ENCODE measurements at regions not wholly inside any gene's neighbourhood (a gene's known extent, or its start where the extent isn't known, plus 50 kb on each side); places are given as distances from the start of the nearest gene placed in this dataset.

DNA sequence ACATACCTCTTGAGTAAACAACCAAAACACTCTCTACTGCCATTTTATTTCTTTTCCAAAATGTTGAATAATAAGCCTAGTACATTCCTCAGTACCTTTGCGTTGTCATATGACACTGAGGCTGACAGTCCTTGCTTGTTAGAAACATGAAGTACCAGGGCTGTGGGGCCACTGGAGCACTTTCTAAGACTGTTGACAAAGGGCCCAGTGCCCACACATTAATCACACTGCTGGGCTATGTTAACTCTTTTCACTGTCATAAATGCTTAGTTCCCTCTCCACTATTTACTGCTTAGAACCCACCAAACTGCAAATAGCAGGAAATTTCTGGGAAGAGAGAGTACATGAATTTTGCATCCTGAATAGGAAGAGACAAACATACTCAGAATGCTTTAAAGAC lies 57.1 kb downstream of the FAM47B start:
- no peak for DNase-seq

DNA sequence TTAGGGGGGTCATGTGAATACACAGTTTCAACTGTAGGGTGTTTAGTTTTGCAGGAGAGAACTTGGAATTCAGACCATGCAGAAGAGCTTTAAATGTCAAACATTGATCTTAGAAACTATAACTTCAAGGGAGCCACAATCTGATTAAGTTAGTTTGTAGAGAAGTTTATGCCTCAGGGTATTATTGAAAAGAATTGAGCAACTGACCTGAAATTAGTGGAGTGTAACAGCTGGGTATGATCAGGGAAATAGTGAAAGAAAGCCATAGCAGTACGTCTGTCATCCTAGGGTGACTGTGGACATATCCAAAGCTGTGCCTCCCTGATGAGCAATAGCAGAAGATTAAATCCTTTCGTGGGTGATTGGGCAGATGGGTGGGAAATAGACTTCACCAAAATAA lies 63.8 kb downstream of the FAM47B start:
- no peak for DNase-seq

DNA sequence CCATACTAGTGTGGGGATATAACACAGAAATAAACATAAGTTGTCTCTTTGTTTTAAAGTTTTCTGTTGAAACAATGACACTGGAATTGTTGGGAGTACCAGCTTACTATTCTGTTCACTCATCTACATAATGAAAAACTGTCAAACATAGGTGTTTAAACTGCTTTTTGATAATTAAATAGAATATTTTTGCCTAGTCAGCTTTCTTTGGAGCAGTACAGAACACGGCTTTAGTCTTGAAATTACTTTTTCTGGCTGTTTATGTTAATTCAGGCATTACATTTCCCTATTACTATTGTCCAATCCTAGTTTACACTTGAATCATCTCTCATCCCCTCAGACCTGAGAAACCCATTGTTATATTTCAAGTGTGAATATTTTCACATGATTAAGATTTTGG lies 73.0 kb downstream of the FAM47B start:
- no peak for DNase-seq

DNA sequence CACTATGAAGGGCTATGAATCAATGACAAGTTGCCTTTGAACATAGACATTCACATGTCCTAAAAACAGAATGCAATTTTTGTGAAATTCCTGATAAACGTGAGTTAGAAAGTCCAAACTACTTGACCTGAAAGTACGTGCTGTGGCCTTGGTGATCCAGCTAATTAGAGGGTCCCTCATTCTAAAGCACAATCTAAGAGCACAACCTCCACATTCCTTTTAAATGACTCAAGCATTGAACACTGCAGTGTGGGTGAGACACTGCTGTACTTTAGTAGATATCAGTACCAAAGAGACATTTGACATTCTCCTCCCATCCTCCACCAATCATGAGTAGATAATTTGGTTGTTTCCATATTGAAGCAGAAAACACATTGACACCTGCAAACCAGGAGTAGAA lies 73.5 kb downstream of the FAM47B start:
- DNase-seq = no peak

DNA sequence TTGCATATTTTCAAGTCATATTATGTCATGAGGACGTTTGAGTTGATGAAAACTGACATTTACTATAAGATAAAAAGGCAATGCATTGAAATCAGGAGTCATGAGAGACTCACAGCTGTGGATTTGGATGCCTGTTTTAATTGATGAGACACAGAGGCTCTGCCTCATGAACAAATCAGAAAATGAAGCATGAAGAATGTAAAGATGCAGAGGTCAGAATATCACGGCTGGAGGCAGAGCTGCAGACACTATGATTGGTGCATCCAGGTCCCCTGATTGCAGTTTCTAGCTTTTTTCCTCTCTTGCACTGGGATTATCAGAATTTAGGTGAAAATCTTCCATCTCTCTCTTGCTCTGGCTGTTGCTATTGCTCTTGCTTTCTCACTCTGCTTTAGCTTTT lies 74.7 kb downstream of the FAM47B start:
- DNase-seq = no peak

DNA sequence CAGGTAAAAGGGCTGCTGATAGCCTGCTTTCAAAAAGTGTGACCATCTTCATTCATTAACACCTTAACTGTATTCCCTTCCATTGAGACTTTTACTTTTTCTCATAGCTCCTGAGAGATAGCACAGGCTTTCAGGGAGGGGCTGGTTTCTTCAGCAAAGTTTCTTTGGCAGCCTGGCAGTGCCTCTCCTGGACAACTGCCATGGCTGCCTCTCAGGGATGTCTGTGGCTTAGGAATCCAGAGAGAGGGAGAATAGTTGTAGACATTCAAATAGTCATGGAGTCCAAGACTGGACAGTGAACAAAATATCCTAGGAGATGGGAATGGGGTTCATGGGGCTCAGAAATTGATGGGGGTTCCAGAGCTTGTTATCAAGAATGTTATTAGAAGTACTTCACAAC lies 81.1 kb downstream of the FAM47B start:
- DNase-seq = no peak

DNA sequence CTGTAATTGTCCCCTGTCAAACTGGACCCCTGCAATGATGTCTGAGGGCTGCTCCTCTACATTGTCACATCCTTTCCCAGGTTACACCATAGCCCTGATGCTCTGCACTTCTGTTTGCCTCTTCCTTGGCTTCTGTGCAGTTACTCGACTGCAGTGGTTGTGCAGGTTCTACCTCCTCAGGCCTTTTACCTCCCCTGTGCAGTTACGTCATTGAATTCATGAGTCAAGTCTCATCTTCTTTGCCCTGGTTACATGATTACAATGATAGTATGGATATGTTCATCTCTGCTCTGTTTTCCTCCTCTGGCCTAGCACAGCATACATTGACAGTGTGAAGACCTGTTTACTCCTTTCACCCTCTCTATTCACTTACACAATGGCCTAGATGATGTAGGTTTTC lies 83.2 kb downstream of the FAM47B start:
- DNase-seq = no peak

DNA sequence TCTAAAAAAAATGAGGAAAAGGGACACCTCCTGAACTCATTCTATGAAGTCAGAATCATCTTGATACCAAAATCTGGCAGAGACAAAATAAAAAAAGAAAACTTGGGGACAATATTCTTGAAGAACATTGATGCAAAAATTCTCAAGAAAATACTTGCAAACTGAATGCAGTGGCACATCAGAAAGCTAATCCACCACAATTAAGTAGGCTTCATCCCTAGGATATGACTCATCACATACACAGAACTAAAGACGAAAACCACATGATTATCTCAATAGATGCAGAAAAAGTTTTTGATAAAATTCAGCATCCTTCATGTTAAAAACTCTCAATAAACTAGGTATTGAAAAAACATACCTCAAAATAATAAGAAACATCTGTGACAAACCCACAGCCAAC lies 98.3 kb downstream of the FAM47B start:
- peak; percentile 5 for DNase-seq

DNA sequence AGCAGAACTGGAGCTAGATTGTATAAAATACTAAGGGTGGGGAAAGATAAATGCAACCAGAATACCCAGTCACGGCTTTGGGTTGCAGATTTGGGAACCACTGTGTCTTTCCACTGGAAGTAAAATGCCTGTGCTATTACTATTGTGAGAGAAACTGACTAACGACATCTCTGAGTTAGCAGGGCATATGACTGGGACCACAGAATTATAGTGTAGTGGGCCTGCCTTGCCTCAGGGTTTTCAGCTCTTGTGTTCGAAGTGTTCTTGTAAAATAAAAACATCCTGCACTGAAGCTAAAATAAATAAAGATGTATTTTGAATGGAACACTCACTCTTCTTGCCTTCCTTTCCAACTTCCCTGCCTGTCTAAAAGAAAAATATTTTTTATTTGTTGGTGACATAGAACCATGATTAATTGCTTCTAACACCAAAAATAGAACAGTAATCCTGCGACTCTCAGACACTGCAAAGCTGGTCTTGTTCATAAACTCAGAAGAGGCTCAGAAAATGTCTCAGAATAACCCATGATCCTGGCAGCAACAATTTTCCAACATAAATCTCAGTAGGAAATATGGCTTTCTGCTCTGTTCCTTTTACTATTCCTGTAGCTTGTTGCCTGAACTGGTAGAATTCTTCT lies 104.2 kb downstream of the FAM47B start:
- DNase-seq = no peak

DNA sequence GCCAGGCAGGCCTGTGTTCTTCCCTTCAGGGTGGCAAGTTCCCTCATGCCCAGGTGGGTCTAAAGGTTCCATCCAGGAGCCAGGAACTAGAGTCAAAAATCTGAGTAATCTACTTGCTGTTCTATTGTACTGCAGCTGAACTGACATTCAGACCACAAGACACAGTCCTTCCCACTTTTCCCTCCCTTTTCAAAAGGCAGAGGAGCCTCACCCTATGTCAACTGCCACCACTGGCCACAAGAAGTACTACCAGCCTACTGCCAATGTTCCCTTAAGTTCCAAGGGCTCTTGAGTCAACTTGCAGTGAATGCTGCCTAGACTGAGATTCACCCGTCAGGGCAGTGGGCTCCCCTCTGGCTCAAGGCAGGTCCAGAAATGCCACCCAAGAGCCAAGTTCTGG lies 133.5 kb downstream of the FAM47B start:
- DNase-seq = no peak

DNA sequence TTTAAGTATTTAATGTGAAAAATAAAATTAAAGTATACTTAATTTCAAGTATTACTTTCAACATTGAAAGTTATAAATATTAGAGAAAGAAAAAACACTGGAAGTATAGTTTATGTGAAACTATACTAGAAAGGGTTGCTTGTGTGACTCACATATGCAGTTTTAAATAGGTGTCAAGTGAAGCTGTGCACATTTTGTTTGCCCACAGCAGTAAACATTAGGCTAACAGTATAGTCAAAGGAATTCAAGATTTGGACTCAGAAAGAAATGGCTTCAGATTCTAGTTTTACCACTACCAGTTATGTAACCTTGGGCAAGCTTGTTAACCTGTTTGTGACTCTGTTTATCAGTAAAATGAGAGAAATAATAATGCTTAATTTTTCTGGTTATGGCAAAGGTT lies 148.2 kb downstream of the FAM47B start:
- no peak for DNase-seq

DNA sequence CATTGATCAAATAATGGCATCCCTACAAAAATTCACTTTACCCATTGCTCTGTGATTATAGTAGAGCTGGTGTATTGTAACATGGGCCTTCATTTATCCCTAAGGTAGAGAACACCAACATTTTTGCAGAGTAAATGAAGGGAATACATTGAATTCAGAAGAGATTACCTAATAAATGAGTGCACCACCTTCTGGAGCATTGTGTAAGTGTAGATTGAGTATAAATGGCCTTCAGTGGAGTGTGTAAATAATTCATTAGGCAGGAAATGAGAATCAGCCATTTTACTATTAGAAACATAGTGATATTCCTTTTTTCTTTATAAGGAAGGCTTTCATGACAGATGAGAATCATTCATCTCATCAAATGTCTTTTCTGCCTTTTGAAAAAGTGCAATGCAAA lies 155.8 kb downstream of the FAM47B start:
- no peak for DNase-seq

DNA sequence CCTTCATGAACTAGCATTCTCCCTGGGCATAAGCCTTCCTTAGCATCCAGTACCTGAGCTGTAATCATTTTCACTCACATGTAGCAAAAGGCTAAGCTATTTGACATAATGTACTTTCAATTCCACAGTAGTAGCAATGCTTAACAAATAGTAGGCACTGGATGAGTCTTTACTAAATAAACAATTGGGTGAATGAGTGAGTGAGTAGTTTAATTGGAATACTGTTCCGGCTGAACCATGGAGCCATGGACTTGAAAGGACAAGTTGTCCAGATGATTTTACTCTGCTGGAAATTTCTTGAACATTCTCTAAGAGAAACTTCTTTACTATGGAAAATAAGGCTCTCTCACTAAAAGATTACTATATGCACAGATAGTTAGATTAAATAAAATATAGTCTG lies 159.3 kb downstream of the FAM47B start:
- DNase-seq = no peak

DNA sequence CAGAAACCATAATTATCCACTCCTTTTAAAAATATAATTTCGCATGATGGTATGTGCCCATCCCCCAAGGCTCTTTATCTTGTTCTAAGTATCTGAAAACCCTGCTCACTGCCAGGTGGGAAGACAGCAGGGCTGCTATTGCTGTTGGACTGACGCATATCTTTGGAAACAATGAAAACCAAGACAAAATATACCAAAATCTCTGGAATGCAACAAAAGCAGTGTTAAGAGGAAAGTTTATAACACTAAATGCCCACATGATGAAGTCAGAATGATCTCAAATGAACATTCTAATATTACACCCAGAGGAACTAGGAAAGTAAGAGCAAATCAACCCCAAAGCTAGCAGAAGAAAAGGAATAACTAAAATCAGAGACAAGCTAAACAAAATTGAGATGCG lies 162.0 kb downstream of the FAM47B start:
- DNase-seq = no peak

DNA sequence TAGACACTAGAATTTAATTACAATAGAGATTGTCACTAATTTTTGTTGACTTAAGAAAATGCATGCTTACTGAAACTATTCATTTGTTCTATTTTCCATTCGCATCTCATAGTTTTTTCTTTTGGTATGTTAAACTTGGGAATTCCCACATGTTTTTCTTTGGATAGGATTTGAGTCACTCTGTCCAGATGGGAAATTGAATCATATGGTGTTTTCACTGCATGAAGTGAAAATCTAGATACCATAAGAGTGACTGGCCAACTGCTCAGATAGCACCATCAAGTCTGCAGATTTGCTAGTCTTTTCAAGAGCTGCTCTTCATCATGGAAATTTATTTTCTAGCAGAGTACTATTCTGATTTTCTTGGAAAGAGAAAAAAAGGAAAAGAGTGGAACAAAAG lies 172.6 kb downstream of the FAM47B start:
- peak; percentile 41 for DNase-seq

DNA sequence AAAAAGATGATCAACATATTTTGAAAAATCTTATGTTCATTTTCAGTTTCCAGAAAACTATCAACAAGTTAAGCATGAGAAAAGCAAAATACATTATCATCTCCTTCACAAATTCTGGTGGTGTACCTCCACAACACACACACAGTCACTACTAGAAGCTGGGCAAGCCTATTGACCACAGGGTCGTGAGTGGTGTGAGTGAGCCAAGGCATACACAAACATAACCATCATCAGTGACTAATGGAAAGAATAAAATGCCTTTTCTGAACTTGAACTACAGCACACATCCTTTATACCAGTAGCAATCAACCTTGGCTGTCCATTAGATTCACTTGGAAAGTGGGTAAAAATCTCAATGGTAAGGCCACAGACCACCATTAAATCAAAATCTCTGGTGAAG lies 180.2 kb downstream of the FAM47B start:
- no peak for DNase-seq

DNA sequence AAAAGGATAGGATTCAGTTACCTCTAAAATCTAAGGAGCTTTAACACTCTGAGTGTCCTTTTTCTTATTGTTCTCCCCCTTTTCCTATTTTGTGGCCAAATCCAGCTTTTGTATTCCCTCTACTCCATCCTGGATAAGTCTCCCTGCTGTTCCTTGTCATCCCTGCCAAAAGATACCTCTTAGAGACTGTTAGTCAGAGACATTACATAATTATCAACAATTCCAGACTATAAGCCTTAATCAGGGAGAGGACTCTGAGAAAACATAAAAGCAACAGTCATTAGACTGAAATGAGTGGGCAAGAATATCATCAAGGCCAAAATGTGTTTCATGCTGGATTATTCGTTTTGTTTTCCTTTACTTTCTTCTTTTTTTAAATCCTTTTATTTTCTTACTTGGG lies 206.9 kb downstream of the FAM47B start:
- DNase-seq = no peak

DNA sequence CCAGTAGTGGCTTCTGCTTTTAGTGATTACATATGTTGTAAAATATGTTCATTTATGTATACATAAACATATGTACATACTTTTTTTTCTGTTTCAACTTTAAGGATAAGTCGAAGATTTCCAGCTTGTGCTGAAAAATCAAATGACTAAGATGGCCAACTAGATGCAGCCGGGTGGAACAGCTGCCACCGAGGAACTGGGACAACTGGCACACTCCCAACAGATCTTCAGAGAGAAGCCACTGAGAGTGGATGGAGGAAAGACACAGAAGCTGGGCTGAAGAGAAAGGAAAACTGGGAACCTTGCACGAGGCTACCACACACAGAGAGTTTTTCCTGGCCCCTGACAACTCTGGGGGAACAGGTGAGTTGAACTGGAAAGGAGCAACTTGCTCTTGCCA lies 207.5 kb downstream of the FAM47B start:
- DNase-seq = no peak

DNA sequence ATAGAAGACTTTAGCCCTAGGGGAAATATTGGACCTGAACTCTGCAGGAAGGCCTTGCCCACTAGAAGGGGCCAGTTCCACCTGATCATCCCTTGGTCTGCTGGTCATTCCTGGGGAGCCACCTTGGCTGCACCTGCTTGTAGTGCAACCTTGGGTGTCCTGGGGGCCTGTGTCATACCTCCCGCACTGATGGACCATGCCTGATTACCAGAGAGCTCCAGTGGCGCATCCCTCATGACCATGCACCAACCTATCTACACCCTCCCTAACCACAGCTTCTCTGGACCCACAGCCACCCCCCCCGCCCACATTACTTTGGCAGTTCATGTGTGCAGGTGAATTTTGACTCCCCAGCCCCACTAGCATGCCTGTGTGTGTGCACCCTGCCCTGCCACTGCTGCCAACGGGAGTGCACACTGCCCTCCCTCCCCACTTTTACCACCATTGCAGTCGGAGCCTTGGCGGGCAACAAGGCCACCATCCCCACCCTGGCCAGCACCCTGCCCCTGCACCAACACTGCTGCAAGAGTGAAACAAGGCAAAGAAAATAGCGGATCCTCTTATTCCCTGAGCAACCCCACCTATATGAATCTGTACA lies 208.1 kb downstream of the FAM47B start:
- DNase-seq = no peak

DNA sequence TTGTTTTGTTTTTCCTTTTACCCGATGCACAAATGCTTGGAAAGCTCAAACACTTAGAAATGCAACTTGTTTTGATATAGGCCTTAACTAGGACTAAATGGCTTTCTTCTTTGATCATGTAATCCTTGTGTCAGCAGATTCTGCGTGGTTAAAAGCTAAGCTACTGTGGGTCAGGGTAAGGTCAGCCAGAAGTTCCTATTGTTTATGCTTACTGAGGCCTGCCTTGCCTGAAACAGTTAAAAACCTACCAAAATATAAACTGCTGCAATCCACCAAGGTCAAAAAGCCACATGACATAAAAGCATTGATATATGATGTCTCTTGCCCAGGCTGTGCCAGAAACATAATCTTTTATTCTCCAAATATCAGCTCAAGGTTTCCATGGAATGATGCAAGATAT lies 223.4 kb downstream of the FAM47B start:
- DNase-seq = no peak
